COR-L47 (cell line): ENCODE measurements at regions not wholly inside any gene's neighbourhood (a gene's known extent, or its start where the extent isn't known, plus 50 kb on each side); places are given as distances from the start of the nearest gene placed in this dataset.

Experiments
- DNase-seq: peaks from one replicate; lab custom pipeline; 2025; lab: John Stamatoyannopoulos, UW

DNA sequence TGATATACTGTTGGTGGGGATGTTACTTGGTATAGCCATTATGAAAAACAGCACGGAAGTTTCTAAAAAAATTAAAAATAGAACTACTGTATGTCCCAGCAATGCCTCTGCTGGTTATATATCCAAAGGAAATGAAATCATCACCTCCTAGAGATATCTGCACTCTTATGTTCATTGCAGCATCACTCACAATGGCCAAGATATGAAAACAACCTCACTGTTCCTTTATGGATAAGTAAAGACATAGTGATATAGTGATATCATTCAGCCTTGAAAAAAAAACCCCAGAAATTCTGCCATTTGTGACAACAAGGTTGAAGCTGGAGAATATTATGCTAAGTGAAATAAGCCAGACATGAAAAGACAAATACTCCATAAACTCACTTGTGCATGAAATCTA is 543.8 kb upstream of the SLIT2 start:
- DNase-seq = no peak

GRCh38 chr4:19703391-19703790 is 548.3 kb upstream of the SLIT2 start:
- DNase-seq = no peak

GRCh38 chr4:19700992-19701391 is 550.7 kb upstream of the SLIT2 start:
- no peak for DNase-seq

DNA sequence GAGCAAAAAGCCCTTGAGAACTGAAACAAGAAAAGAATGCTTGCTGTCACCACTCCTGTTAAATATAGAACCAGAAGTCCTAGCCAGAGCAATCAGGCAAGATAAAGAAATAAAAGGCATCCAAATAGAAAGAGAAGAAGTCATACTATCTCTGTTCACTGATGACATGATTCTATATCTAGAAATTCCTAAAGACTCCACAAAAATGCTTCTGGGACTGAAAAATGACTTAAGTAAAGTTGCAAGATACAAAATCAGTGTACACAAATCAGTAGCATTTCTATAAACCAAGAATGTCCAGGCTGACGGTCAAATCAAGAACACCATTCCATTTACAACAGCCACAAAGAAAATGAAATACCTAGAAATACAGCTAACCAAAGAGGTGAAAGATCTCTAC is 552.7 kb upstream of the SLIT2 start:
- DNase-seq = no peak

GRCh38 chr4:19694812-19695211 is 556.9 kb upstream of the SLIT2 start:
- DNase-seq = no peak

DNA sequence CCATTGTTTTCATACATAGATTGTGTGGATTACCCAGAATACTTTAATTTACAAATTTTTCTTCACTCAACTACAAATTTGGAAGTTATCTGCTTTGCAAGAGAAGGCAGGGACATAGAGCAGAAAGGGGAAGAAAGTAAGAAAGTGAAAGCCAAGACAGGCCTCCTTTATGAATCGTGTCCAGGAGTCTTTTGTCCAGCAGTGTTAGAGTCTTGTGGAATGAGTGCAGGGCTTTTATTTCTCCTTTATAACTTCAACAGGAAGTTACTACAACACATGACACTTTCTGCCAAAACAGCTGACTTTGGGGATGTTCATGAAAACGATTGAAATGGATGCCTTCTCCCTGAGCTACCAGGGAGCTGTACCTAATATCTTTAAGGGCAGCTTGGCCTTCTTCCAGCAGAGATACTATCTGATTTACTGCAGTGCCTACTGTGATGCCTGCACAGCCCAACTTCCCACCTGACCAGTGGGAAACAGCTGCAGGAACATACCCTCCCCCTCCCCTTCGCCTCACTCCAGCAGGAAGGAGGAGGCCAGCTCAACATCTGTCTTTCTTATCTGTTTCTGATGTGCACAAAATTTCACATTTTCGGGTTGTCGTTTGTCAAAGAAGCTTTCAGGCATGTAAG is 557.7 kb upstream of the SLIT2 start:
- peak; percentile 21 for DNase-seq

DNA sequence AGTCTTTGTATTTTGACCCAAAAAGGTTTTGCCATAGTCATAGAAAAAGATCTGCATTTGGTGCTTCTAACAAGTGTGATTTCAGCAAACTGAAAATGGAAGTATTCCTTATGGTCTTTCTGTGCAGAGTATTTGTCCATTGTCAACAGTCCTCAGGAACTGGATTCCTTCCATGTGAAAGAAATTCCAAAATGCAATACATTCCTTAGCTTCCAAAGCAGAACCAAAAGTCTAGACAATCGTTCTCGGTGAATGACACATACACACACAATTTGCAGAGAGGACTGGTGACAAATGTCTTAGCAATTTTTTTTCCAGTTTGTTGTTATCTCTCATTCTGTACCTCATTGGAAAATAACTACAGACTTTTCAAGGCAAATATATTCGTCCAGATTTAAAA is 562.2 kb upstream of the SLIT2 start:
- no peak for DNase-seq

GRCh38 chr4:19686456-19686855 is 565.2 kb upstream of the SLIT2 start:
- DNase-seq = no peak

DNA sequence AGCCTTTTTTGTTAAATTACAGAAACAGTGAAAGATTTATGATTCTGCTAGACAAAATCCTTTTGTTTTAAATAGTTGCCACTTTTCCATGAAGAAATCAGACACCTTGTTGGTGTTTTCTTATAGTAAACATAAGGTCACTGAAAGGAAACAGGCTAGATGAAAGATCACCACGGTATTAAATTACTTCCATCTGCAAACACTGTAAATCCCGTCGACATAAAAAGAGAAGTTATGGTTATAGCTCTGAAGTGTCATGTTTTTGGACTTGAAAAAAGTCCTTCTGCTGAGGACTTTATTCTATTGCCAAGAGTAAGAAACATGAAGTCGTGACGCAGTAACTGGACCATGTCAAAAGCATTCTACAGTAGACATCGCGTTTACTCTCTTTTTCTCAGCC is 567.6 kb upstream of the SLIT2 start:
- DNase-seq = no peak

GRCh38 chr4:19683426-19683825 is 568.3 kb upstream of the SLIT2 start:
- no peak for DNase-seq

GRCh38 chr4:19677211-19677610 is 574.5 kb upstream of the SLIT2 start:
- no peak for DNase-seq

DNA sequence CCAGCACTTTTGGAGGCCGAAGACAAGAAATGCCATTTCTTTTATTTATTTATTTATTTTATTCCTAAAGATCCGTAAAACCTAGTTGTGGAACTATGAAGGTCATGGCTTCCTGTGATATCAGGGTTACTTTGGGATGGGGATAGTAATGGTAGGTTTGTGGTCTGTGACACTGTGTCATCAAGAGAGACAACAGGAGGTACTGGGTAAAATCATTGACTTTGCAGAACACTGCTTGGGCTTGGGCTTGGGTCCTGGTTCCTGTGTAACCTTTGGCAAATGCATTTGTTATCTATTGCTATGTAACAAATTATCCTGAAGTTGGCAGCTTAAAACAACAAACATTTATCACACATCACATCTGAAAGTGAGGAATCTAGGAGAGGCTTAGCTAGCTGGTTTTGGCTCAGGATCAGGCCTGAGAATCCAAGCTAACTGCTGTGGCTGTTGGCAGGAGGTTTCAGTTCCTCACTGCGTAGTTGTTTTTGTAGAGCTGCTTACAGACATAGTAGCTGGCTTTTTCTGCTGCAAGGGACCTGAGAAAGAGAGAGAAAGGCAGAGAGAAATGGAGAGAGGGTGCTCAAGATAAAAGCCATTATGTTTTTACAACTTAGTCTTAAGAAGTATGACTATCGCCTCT is 576.4 kb upstream of the SLIT2 start:
- no peak for DNase-seq

- DNase-seq = no peak
These were observed 592.6 kb upstream of the SLIT2 start for GRCh38 chr4:19659101-19659500.

DNA sequence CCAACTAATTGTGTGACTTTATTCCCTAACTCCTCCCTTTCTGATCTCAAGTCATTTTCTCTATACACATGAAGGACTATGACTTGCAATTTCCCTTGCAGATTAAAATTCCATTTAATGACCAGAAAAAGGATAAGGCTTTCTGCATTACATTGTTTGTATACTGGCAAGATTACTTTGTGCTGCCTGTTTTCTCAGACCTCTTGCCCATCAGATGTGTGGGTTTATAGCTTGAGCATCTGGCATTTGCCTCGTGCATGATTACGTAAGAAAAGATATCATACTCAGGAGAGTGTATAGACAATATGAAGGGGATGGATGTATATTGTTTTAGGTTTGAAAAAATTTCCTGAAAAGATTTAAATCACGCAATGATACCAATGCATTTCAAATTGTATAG is 593.8 kb upstream of the SLIT2 start:
- DNase-seq = no peak

- DNase-seq = no peak
These were observed 596.0 kb upstream of the SLIT2 start for GRCh38 chr4:19655666-19656065.

GRCh38 chr4:19650903-19651864 is 600.5 kb upstream of the SLIT2 start:
- no peak for DNase-seq

- no peak for DNase-seq
These were observed 606.1 kb upstream of the SLIT2 start for GRCh38 chr4:19645589-19645988.

DNA sequence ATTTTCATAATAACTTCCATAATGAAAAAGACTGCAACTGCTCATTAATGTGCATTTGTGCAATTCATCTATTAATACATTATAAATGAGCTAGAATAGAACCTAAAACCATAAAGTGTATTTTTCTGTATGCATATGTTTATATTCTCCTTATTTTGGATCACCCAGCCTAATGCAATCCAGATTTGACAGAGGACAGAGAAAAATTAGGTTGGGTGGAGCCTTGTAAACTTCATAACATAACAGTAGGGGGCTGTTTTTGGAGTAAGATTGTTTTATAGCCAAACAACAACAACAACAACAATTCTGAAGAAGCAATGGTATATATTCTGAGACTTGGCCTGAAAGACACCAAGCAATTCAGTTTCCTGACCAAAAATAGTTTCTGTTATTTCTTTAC is 615.3 kb upstream of the SLIT2 start:
- no peak for DNase-seq

- no peak for DNase-seq
These were observed 619.9 kb upstream of the SLIT2 start for GRCh38 chr4:19631814-19632213.

GRCh38 chr4:19623866-19624265 is 627.8 kb upstream of the SLIT2 start:
- DNase-seq = no peak

- DNase-seq = no peak
These were observed 636.5 kb upstream of the SLIT2 start for GRCh38 chr4:19615086-19615689.

DNA sequence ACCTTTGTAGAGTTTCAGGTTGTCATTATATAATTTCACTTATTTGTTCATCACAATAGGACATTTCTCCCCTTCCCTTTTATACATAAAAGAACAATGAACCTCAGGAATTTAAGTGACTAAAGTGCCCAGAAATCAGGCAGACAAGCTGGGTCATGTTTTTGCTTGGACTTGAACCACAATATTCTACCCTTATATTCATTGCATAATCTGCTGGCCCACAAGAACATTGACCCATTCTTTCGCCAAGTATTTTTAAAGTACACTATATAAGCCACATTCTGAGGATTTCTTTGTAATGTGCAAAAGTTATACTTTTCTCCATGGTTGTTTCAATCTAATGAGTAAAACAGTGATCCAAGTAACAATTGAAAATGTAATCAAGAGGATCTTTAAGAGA is 637.5 kb upstream of the SLIT2 start:
- DNase-seq = no peak

DNA sequence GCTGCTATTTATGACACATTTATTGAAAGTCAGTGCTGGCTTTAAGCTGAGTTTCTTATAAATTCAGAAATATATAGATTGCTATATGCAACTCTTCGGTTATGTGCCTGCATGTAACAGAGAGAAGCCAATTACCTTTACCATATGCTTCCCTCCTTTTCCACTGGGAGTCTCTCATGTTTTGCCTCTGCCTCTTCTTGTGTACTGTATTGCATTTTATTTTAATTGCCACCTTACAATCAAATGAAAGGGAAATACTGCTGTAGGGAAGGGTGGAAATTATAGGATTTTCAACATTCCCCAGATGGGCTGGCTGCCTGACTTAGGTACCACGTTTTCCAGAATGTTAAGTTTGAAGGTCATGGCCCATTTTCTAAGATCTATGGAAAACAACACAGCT is 655.4 kb upstream of the SLIT2 start:
- DNase-seq = no peak
